ENCODE measurements at regions not wholly inside any gene's neighbourhood (a gene's known extent, or its start where the extent isn't known, plus 50 kb on each side); places are given as distances from the start of the nearest gene placed in this dataset.

- TF ChIP-seq CTCF (conservative IDR thresholded peaks at IDR 0.05) = no peak
- TF ChIP-seq EZH2 (IDR thresholded peaks at IDR 0.05; ENCODE audit: low read depth) = no peak
Measured at GRCh38 chr7:12862146-12862545, 174.7 kb downstream of the ARL4A start.

All from PC-9 (cell line).